ENCODE measurements at regions not wholly inside any gene's neighbourhood (a gene's known extent, or its start where the extent isn't known, plus 50 kb on each side); places are given as distances from the start of the nearest gene placed in this dataset.

DNA sequence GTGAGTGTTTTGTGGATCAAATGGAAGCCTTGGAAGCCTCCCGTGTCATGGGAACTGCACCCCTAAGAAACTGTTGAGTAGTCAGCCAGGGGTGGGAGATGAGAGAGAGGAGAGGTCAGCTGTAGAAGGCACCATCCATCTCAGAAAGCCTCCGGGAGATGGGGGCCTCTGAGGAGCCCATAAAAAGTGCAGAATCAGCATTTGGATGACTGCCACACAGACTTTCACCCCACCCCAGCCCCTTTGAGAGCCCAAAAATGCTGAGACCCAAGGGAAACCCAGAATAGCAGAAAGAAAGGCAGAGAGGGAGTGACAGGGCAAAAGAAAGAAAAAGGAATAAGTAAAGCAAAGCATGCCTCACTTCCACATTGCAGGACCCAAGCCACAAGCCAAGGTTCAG, 443.1 kb upstream of the ZEB2 start:
- TF ChIP-seq, protein P1, sequence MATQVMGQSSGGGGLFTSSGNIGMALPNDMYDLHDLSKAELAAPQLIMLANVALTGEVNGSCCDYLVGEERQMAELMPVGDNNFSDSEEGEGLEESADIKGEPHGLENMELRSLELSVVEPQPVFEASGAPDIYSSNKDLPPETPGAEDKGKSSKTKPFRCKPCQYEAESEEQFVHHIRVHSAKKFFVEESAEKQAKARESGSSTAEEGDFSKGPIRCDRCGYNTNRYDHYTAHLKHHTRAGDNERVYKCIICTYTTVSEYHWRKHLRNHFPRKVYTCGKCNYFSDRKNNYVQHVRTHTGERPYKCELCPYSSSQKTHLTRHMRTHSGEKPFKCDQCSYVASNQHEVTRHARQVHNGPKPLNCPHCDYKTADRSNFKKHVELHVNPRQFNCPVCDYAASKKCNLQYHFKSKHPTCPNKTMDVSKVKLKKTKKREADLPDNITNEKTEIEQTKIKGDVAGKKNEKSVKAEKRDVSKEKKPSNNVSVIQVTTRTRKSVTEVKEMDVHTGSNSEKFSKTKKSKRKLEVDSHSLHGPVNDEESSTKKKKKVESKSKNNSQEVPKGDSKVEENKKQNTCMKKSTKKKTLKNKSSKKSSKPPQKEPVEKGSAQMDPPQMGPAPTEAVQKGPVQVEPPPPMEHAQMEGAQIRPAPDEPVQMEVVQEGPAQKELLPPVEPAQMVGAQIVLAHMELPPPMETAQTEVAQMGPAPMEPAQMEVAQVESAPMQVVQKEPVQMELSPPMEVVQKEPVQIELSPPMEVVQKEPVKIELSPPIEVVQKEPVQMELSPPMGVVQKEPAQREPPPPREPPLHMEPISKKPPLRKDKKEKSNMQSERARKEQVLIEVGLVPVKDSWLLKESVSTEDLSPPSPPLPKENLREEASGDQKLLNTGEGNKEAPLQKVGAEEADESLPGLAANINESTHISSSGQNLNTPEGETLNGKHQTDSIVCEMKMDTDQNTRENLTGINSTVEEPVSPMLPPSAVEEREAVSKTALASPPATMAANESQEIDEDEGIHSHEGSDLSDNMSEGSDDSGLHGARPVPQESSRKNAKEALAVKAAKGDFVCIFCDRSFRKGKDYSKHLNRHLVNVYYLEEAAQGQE (IDR thresholded peaks at IDR 0.05; ENCODE audit: insufficient replicate concordance, low read depth): no peak
- no peak for TF ChIP-seq SPI1 (IDR thresholded peaks at IDR 0.05; ENCODE audit: borderline replicate concordance, low read depth)
- no peak for TF ChIP-seq POLR2AphosphoS5 (IDR thresholded peaks at IDR 0.05; ENCODE audit: low read depth)
- TF ChIP-seq, protein P2, sequence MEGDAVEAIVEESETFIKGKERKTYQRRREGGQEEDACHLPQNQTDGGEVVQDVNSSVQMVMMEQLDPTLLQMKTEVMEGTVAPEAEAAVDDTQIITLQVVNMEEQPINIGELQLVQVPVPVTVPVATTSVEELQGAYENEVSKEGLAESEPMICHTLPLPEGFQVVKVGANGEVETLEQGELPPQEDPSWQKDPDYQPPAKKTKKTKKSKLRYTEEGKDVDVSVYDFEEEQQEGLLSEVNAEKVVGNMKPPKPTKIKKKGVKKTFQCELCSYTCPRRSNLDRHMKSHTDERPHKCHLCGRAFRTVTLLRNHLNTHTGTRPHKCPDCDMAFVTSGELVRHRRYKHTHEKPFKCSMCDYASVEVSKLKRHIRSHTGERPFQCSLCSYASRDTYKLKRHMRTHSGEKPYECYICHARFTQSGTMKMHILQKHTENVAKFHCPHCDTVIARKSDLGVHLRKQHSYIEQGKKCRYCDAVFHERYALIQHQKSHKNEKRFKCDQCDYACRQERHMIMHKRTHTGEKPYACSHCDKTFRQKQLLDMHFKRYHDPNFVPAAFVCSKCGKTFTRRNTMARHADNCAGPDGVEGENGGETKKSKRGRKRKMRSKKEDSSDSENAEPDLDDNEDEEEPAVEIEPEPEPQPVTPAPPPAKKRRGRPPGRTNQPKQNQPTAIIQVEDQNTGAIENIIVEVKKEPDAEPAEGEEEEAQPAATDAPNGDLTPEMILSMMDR (IDR thresholded peaks at IDR 0.05; ENCODE audit: insufficient read depth, low read length): no peak
- no peak for TF ChIP-seq GABPA (IDR thresholded peaks at IDR 0.05; ENCODE audit: low read depth)
- Histone ChIP-seq H3K27me3 (ENCODE audit: insufficient read depth, poor library complexity, severe bottlenecking) (no peaks in the 10 kb centered on the region), H3K4me3 (replicated peaks; ENCODE audit: insufficient read depth, low read length) (no peak overlapping the region), H3K27ac (replicated peaks) (no peak overlapping the region)
- DNase-seq (ENCODE audit: low read depth in 1 of 2, low spot score in 1 of 2): no peak

DNA sequence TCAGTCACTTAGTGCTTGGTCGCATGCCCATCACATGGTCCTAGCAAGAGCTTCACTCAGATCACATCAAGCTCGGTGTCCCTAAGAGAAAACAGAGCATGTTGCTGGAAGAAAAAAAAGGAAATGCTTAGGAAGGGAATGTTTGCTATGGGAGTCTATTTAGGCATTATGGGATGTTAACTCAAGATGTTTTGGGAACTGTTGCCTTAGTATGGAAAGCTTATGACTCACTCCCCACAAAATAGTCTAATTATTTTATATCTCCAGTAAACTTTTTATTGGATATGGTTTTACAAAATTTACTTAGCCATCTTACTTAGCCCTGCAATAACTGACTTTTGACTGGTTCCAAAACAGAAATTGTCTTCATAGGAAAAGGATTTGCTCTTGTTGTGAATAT, 439.5 kb upstream of the ZEB2 start:
- no peak overlapping the region for H3K4me3 ChIP-seq (replicated peaks; ENCODE audit: insufficient read depth, low read length)
- no peak overlapping the region for H3K27ac ChIP-seq (replicated peaks)
- DNase-seq (ENCODE audit: low read depth in 1 of 2, low spot score in 1 of 2): no peak
- no peaks in the 10 kb centered on the region for H3K27me3 ChIP-seq (ENCODE audit: insufficient read depth, poor library complexity, severe bottlenecking)
- TF ChIP-seq POLR2AphosphoS5 (IDR thresholded peaks at IDR 0.05; ENCODE audit: low read depth) (no peak), SPI1 (IDR thresholded peaks at IDR 0.05; ENCODE audit: borderline replicate concordance, low read depth) (no peak), GABPA (IDR thresholded peaks at IDR 0.05; ENCODE audit: low read depth) (no peak)
- TF ChIP-seq, protein P2 (IDR thresholded peaks at IDR 0.05; ENCODE audit: insufficient read depth, low read length): no peak
- TF ChIP-seq, protein P1 (IDR thresholded peaks at IDR 0.05; ENCODE audit: insufficient replicate concordance, low read depth): no peak

DNA sequence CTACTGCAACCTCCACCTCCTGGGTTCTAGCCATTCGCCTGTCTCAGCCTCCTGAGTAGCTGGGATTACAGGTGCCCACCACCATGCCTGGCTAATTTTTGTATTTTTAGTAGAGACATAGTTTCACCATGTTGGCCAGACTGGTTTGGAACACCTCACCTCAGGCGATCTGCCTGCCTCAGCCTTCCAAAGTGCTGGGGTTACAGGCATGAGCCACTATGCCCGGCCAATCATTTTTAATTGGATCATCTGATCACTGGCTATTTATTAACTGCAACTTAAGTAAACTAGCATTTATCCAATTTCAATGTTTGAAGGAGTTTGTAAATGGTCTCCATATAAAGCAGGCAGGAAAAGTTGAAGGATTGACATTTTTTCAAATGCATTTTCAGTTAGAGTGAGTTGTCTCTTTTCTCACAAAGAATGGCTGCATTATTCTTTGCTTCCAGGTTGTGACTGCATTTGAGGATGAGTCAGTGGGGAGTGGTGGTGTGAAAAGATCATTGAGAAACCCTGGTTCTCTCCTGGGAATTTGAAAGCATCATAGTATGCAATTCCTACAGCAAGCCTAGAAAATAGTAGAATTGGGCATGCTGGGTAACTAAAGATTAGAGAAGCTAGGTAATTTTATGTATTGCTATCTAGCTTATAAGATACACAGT, 431.1 kb upstream of the ZEB2 start:
- H3K27me3 ChIP-seq (ENCODE audit: insufficient read depth, poor library complexity, severe bottlenecking): no peaks in the 10 kb centered on the region
- no peak overlapping the region for H3K4me3 ChIP-seq (replicated peaks; ENCODE audit: insufficient read depth, low read length)
- DNase-seq (ENCODE audit: low read depth in 1 of 2, low spot score in 1 of 2): no peak
- TF ChIP-seq, protein P2 (IDR thresholded peaks at IDR 0.05; ENCODE audit: insufficient read depth, low read length): no peak
- TF ChIP-seq SPI1 (IDR thresholded peaks at IDR 0.05; ENCODE audit: borderline replicate concordance, low read depth) (no peak), GABPA (IDR thresholded peaks at IDR 0.05; ENCODE audit: low read depth) (no peak), POLR2AphosphoS5 (IDR thresholded peaks at IDR 0.05; ENCODE audit: low read depth) (no peak)
- TF ChIP-seq, protein P1 (IDR thresholded peaks at IDR 0.05; ENCODE audit: insufficient replicate concordance, low read depth): no peak
- no peak overlapping the region for H3K27ac ChIP-seq (replicated peaks)

Measured in HL-60 (cell line).